Common myeloid progenitor, CD34-positive (primary cell): ENCODE measurements at regions not wholly inside any gene's neighbourhood (a gene's known extent, or its start where the extent isn't known, plus 50 kb on each side); places are given as distances from the start of the nearest gene placed in this dataset.
A peak's percentile ranks its signal among the peaks of the same experiment; 100 is the strongest.

Experiments
- CTCF ChIA-PET: fragments of 350-600 bp; sonication (Branson Sonifier 250); formaldehyde crosslinking; loops from one replicate; lab custom pipeline; 2021; ENCODE audit warnings: antibody characterized with exemption; lab: Charles Lee
- POLR2A ChIA-PET: fragments of 350-600 bp; sonication (Branson Sonifier 250); formaldehyde crosslinking; loops from one replicate; lab custom pipeline; 2021; ENCODE audit warnings: antibody characterized with exemption; lab: Charles Lee
- DNase-seq, 3 donors: peaks; one replicate each; pipeline versions ENCODE4 v3.0.0 to v3.0.0-alpha.2; 2013
- H3K27ac ChIP-seq, 2 experiments: 1 replicate in 1 of 2; 2 replicates in 1 of 2; pipeline ENCODE4 v1.7.0; 2013; ENCODE audit warnings: inconsistent platforms in 2 of 2, low read length in 2 of 2, mild to moderate bottlenecking in 2 of 2, low read depth in 1 of 2, moderate library complexity in 1 of 2; ENCODE audit not compliant: severe bottlenecking in 2 of 2, insufficient read depth in 1 of 2, poor library complexity in 1 of 2
- H3K27me3 ChIP-seq, 5 experiments: replicated peaks in 2 of 5; 1 replicate in 3 of 5; 2 replicates in 2 of 5; pipeline versions ENCODE4 v1.6.1 to v1.7.0; 2013; ENCODE audit warnings: low read length in 4 of 5, mild to moderate bottlenecking in 2 of 5, moderate library complexity in 2 of 5, inconsistent platforms in 1 of 5; ENCODE audit not compliant: insufficient read depth in 5 of 5, control insufficient read depth in 4 of 5
- H3K36me3 ChIP-seq, 4 experiments: 1 replicate in 2 of 4; 2 replicates in 2 of 4; pipeline versions ENCODE4 v1.6.1 to v1.7.0; 2013; ENCODE audit warnings: low read length in 3 of 4, control low read depth in 1 of 4, mild to moderate bottlenecking in 1 of 4; ENCODE audit not compliant: control insufficient read depth in 4 of 4, insufficient read depth in 4 of 4
- H3K4me1 ChIP-seq, 4 experiments: 1 replicate in 3 of 4; 2 replicates in 1 of 4; pipeline versions ENCODE4 v1.6.1 to v1.7.1; 2013; ENCODE audit warnings: low read length in 3 of 4, mild to moderate bottlenecking in 3 of 4, control low read depth in 1 of 4, inconsistent platforms in 1 of 4, moderate library complexity in 1 of 4; ENCODE audit not compliant: control insufficient read depth in 4 of 4, insufficient read depth in 4 of 4; ENCODE audit errors: control extremely low read depth in 1 of 4
- H3K4me3 ChIP-seq, 7 experiments: 1 replicate in 4 of 7; 2 replicates in 3 of 7; pipeline versions ENCODE4 v1.5.1 to v1.7.0; 2013; ENCODE audit warnings: mild to moderate bottlenecking in 7 of 7, low read length in 6 of 7, moderate library complexity in 6 of 7, inconsistent platforms in 2 of 7, low read depth in 2 of 7, control low read depth in 1 of 7; ENCODE audit not compliant: insufficient read depth in 4 of 7, control insufficient read depth in 1 of 7; ENCODE audit errors: extremely low read depth in 1 of 7
- H3K9me3 ChIP-seq, 5 experiments: 1 replicate in 4 of 5; 2 replicates in 1 of 5; pipeline versions ENCODE4 v1.6.1 to v1.7.1; 2013; ENCODE audit warnings: low read length in 4 of 5, mild to moderate bottlenecking in 2 of 5, inconsistent platforms in 1 of 5, low read depth in 1 of 5, moderate library complexity in 1 of 5; ENCODE audit not compliant: control insufficient read depth in 4 of 5, insufficient read depth in 2 of 5; ENCODE audit errors: control extremely low read depth in 1 of 5
- WGBS: methylation state at CpG from one replicate; pipeline ENCODE4 v1.1.5; 2013; ENCODE audit not compliant: insufficient coverage; 5-methylcytosine and 5-hydroxymethylcytosine counted together

- DNase-seq: no peak
- 100% methylated on average over 2 of the region's 2 CpGs for WGBS
- no peak overlapping the region for H3K27ac ChIP-seq
- no peaks in the 10 kb centered on the region for H3K9me3 ChIP-seq
- ChIA-PET POLR2A (no interaction called here), CTCF (interaction anchor here (1.4 to 3.6 kb wide), 5 partner anchors 11 to 470 kb away, joined by 3 to 36 read pairs (median 14); no protein-coding TSS in a partner anchor)
- no peak overlapping the region for H3K4me3 ChIP-seq
- peaks cover 0 to 2% (median 0%) of the 10 kb centered on the region in 5 experiments for H3K27me3 ChIP-seq
- no peaks in the 10 kb centered on the region for H3K36me3 ChIP-seq
- H3K4me1 ChIP-seq: peaks cover 0 to 10% (median 1%) of the 10 kb centered on the region in 4 experiments
Observed at GRCh38 chr6:134642279-134642678, 307.6 kb downstream of the ALDH8A1 start.

DNA sequence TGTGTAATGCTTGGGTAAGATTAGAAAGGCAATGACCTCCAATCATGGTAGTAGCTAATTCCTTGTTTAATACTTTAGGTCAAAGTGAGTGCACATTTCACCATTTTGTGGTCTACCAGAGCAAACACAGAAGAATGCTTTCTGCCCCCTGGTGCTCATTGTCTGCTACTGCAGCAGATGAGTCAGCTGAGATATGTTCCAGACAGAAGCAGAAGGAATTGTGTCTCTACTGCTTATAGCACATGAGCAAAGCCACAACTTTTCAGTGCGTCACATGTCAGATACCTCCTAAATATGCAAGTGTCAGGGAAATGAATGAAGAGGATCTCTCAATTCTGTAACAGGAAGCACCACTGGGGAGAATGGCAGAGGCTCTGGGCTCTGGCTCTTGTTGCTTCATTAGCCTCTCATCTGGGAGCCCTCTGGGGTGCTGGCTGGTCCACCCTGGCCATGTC lies 308.9 kb downstream of the ALDH8A1 start:
- Histone ChIP-seq H3K27me3 (peaks cover 0 to 5% (median 0%) of the 10 kb centered on the region in 5 experiments), H3K9me3 (peaks cover 0 to 1% (median 0%) of the 10 kb centered on the region in 5 experiments), H3K4me1 (peaks cover 0 to 12% (median 1%) of the 10 kb centered on the region in 4 experiments), H3K27ac (no peak overlapping the region), H3K36me3 (no peaks in the 10 kb centered on the region), H3K4me3 (no peak overlapping the region)
- ChIA-PET CTCF (interaction anchor here (0.7 to 3.6 kb wide), 19 partner anchors 8 to 488 kb away, joined by 3 to 36 read pairs (median 4); no protein-coding TSS in a partner anchor), POLR2A (no interaction called here)
- 0% methylated on average over 1 of the region's 1 CpG for WGBS
- peak; percentile 82 to 92 (median 89) for DNase-seq

DNA sequence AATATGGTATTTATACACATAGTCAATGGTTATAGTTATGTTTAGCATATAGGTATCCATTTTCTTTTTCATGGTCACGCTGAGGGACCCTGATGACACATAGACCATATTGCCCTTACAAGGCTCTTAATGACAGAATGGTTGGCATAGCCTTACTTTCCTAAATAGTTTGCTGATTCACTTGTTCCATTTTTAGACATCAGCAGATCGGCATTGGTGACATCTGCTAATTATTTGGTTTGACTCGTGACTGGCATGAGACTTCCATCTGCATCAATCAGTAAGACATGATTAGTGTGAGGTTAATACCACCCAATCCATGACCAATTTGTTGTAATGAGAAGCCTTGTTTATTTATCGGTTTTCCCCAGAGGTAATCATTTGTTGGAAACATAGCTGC lies 309.7 kb downstream of the ALDH8A1 start:
- POLR2A ChIA-PET: no interaction called here
- 95% methylated on average over 4 of the region's 4 CpGs for WGBS
- DNase-seq: no peak
- CTCF ChIA-PET: interaction anchor here (0.6 to 3.6 kb wide), 20 partner anchors 9 to 487 kb away, joined by 3 to 36 read pairs (median 4); no protein-coding TSS in a partner anchor
- Histone ChIP-seq H3K36me3 (no peaks in the 10 kb centered on the region), H3K27me3 (peaks cover 0 to 5% (median 0%) of the 10 kb centered on the region in 5 experiments), H3K27ac (no peak overlapping the region), H3K9me3 (peaks cover 0 to 2% (median 0%) of the 10 kb centered on the region in 5 experiments), H3K4me1 (peaks cover 0 to 12% (median 1%) of the 10 kb centered on the region in 4 experiments), H3K4me3 (no peak overlapping the region)

GRCh38 chr6:134637847-134638437 lies 312.0 kb downstream of the ALDH8A1 start:
- ChIA-PET CTCF (interaction anchor here (0.6 to 1.4 kb wide), 9 partner anchors 10 to 466 kb away, joined by 3 to 5 read pairs (median 3); no protein-coding TSS in a partner anchor), POLR2A (interaction anchor here (0.5 kb wide), 1 partner anchor 24 kb away, joined by 3 read pairs; no protein-coding TSS in a partner anchor)
- no peak for DNase-seq
- no peaks in the 10 kb centered on the region for H3K36me3 ChIP-seq
- no peak overlapping the region for H3K4me3 ChIP-seq
- H3K27me3 ChIP-seq: peaks cover 0 to 5% (median 0%) of the 10 kb centered on the region in 5 experiments
- peaks cover 0 to 2% (median 0%) of the 10 kb centered on the region in 5 experiments for H3K9me3 ChIP-seq
- no peak overlapping the region for H3K27ac ChIP-seq
- peaks cover 0 to 12% (median 1%) of the 10 kb centered on the region in 4 experiments for H3K4me1 ChIP-seq
- 100% methylated on average over 1 of the region's 1 CpG for WGBS

DNA sequence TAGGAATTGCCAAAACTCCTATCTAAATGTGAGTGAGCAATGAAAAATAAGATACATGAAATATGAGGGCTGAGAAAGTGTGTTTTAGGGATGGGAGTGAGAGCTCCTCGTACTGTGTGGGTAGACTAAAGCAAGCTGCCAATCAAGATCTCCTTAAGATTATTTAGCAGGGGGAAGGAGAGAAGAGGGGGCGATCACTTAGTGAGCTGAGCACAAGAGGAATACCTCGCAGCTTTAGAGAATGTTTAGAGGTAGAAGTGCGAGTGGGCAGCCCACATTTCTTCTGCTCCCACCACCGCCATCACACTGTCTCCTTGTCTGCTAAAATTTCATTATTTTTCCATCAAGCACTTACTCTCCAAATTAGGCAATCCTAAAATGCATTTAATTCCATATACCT lies 312.6 kb downstream of the ALDH8A1 start:
- 88% methylated on average over 1 of the region's 5 CpGs for WGBS
- Histone ChIP-seq H3K9me3 (peaks cover 0 to 2% (median 0%) of the 10 kb centered on the region in 5 experiments), H3K27me3 (peaks cover 0 to 5% (median 0%) of the 10 kb centered on the region in 5 experiments), H3K4me1 (peaks cover 3 to 17% (median 6%) of the 10 kb centered on the region in 4 experiments), H3K4me3 (no peak overlapping the region), H3K36me3 (no peaks in the 10 kb centered on the region), H3K27ac (no peak overlapping the region)
- CTCF ChIA-PET: interaction anchor here (1.4 kb wide), 1 partner anchor 104 kb away, joined by 3 read pairs; no protein-coding TSS in a partner anchor
- POLR2A ChIA-PET: no interaction called here
- no peak for DNase-seq

- Histone ChIP-seq H3K27ac (no peak overlapping the region), H3K9me3 (peaks cover 0 to 2% (median 0%) of the 10 kb centered on the region in 5 experiments), H3K4me3 (no peak overlapping the region), H3K4me1 (peaks cover 4 to 25% (median 12%) of the 10 kb centered on the region in 4 experiments), H3K36me3 (no peaks in the 10 kb centered on the region), H3K27me3 (peaks cover 0 to 8% (median under 1%) of the 10 kb centered on the region in 5 experiments)
- ChIA-PET POLR2A (no interaction called here), CTCF (interaction anchor here (0.6 to 1.4 kb wide), 2 partner anchors 236 to 352 kb away, joined by 3 to 4 read pairs; no protein-coding TSS in a partner anchor)
- peak in 2 of 3 donors; percentile 39 to 55 for DNase-seq
- WGBS: 100% methylated on average over 6 of the region's 7 CpGs
Observed at GRCh38 chr6:134636186-134636799, 313.6 kb downstream of the ALDH8A1 start.
